ENCODE measurements at regions not wholly inside any gene's neighbourhood (a gene's known extent, or its start where the extent isn't known, plus 50 kb on each side); places are given as distances from the start of the nearest gene placed in this dataset.

DNA sequence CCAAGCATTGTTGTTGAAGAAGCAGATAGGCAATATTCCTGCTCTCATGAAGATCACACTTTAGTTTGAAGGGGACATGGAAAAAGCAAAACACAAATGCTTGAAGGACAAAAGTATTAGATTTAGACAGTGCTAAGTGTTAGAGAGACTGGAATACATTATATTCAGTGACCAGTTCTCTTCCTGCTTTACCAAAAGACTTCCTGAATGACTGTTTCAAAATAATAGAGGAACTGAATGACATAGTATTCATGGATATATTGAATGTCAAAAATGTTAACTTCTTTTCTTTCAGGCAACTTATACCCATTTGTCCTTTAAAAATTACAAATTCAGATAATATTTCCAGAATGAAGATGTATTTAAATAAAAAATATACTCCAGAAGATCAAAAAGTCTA is 178.0 kb upstream of the IVNS1ABP start (continued):
- TF ChIP-seq POGK (CRISPR knock-in tag; conservative IDR thresholded peaks at IDR 0.05) (no peak), NCOR1 (IDR thresholded peaks at IDR 0.05; ENCODE audit: borderline replicate concordance, low read length) (no peak)

DNA sequence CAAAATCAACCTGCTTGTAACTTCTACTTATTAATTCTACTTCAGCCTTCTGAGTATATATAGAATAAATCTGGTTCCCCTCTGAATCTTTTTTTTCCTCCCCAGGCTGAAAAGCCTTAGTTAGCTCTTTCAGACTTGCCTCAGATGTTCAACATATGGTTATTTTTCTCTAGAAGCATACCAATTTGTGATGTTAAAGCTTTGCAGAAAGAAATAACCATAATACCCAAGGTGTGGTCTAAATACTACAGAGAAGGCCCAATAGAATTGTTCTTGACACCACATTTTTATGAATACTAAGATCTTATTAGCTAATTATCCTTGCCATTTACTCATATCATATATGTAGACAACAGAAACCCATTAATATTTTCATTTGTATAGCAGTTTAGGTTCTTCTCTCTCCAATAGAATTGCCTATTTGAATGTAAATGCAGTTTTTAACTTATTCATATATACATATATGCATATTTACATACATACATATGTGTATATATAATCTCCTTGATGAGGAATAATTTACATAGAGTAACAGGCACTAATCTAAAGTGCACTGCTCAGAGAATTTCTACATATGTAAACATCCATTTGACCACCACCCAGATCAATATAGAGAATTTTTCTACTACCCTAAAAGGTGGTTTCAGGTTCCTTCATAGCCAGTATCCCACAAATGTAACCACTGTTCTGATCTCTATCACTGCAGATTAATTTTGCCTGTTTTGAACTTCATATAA is 175.2 kb upstream of the IVNS1ABP start:
- in situ Hi-C loops (cut with HindIII; ENCODE audit: extremely low pct_ligation_motif_present, low pct_unique_long_range_greater_than_20kb) (no loop called here), intact Hi-C loops (cut with micrococcal nuclease; ENCODE audit: unreplicated experiment) (no loop called here)
- no peak for TF ChIP-seq ZKSCAN1 (IDR thresholded peaks at IDR 0.05; ENCODE audit: low read length)
- TF ChIP-seq ZNF816 (CRISPR knock-in tag; IDR thresholded peaks at IDR 0.05; ENCODE audit: borderline replicate concordance): no peak
- TF ChIP-seq, protein P1, sequence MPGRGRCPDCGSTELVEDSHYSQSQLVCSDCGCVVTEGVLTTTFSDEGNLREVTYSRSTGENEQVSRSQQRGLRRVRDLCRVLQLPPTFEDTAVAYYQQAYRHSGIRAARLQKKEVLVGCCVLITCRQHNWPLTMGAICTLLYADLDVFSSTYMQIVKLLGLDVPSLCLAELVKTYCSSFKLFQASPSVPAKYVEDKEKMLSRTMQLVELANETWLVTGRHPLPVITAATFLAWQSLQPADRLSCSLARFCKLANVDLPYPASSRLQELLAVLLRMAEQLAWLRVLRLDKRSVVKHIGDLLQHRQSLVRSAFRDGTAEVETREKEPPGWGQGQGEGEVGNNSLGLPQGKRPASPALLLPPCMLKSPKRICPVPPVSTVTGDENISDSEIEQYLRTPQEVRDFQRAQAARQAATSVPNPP (CRISPR knock-in tag; IDR thresholded peaks at IDR 0.05): no peak
- Histone ChIP-seq H3K4me2 (ENCODE audit: low read depth, low read length) (no peak overlapping the region), H3K27me3 (ENCODE audit: control insufficient read depth in 1 of 2, insufficient read depth in 2 of 2, low read length in 2 of 2) (peaks cover 0 to 2% of the 10 kb centered on the region in 2 experiments; a peak in 2 of 5 replicates), H3K9ac (ENCODE audit: insufficient read depth, low read depth, low read length) (no peak overlapping the region), H3K4me1 (ENCODE audit: insufficient read depth, low read length) (no peaks in the 10 kb centered on the region), H4K20me1 (ENCODE audit: insufficient read depth, low read length) (no peaks in the 10 kb centered on the region), H2AFZ (ENCODE audit: low read length) (no peak overlapping the region), H3K79me2 (ENCODE audit: insufficient read depth, low read length) (no peaks in the 10 kb centered on the region), H3K9me3 (ENCODE audit: low read length) (no peaks in the 10 kb centered on the region), H3K4me3 (replicated peaks in 1 of 3; ENCODE audit: insufficient read depth in 1 of 3, low read depth in 2 of 3, low read length in 3 of 3) (no peak overlapping the region), H3K36me3 (replicated peaks in 1 of 2; ENCODE audit: control insufficient read depth in 1 of 2, insufficient read depth in 2 of 2, low read length in 2 of 2) (no peaks in the 10 kb centered on the region), H3K27ac (ENCODE audit: extremely low read length, insufficient read depth, low read length) (no peak overlapping the region)
- FAIRE-seq: no peak
- no peak for ATAC-seq
- POLR2A ChIA-PET: no interaction called here
- no peak for DNase-seq (ENCODE audit: low spot score)
- no TSS peak for BruUV-seq (replicated peaks)
- CTCF ChIA-PET (ENCODE audit: low intra/inter-chr PET ratio, low total read pairs): no interaction called here
